OCI-LY7 (cell line): ENCODE measurements at regions not wholly inside any gene's neighbourhood (a gene's known extent, or its start where the extent isn't known, plus 50 kb on each side); places are given as distances from the start of the nearest gene placed in this dataset.

Experiments
- BruUV-seq: library from RNA; stranded (reverse); fragments of 400-500 nt; replicated peaks from 2 replicates; lab custom pipeline; 2021; lab: Mats Ljungman, UMichigan
- CTCF ChIA-PET: fragments of 300-600 bp; sonication (Branson Sonifier 250); formaldehyde crosslinking; loops from one replicate; lab custom pipeline; 2022; ENCODE audit warnings: antibody characterized with exemption; ENCODE audit not compliant: unreplicated experiment; lab: Charles Lee
- POLR2A ChIA-PET: fragments of 300-600 bp; sonication (Branson Sonifier 250); formaldehyde crosslinking; loops from one replicate; lab custom pipeline; 2022; ENCODE audit warnings: antibody characterized with exemption; lab: Charles Lee
- DNase-seq: peaks from one replicate; pipeline ENCODE4 v3.0.0-alpha.2; 2015; ENCODE audit warnings: low spot score
- H2AFZ ChIP-seq: fragments of 200-600 bp; sonication (generic), shearing (Covaris generic); 2 replicates; pipeline ENCODE4 v1.6.1; 2014; ENCODE audit warnings: mild to moderate bottlenecking, antibody characterized with exemption, low read length, moderate library complexity
- H3K27ac ChIP-seq: fragments of 200-600 bp; sonication (generic); 2 replicates; pipeline ENCODE4 v1.5.1; 2014; ENCODE audit warnings: mixed run types, low read depth, mild to moderate bottlenecking, moderate library complexity, low read length, inconsistent platforms; ENCODE audit not compliant: poor library complexity, severe bottlenecking
- H3K36me3 ChIP-seq: fragments of 200-600 bp; sonication (generic); 2 replicates; pipeline ENCODE4 v1.6.1; 2014; ENCODE audit warnings: mild to moderate bottlenecking, antibody characterized with exemption, low read length, moderate library complexity, mixed read lengths; ENCODE audit not compliant: insufficient read depth
- H3K4me1 ChIP-seq: fragments of 200-600 bp; sonication (generic); 2 replicates; pipeline ENCODE4 v1.5.1; 2014; ENCODE audit warnings: mild to moderate bottlenecking, low read length; ENCODE audit not compliant: insufficient read depth, poor library complexity, severe bottlenecking
- H3K4me2 ChIP-seq: fragments of 200-600 bp; sonication (generic); 2 replicates; pipeline ENCODE4 v1.6.1; 2014; ENCODE audit warnings: mild to moderate bottlenecking, low read length
- H3K4me3 ChIP-seq: fragments of 200-600 bp; sonication (generic); 2 replicates; pipeline ENCODE4 v1.5.1; 2014; ENCODE audit warnings: mild to moderate bottlenecking, low read depth, low read length; ENCODE audit not compliant: poor library complexity, severe bottlenecking
- H3K79me2 ChIP-seq: fragments of 200-600 bp; sonication (generic); 2 replicates; pipeline ENCODE4 v1.6.1; 2016; ENCODE audit warnings: low read depth, mild to moderate bottlenecking, low read length, moderate library complexity, mixed read lengths; ENCODE audit not compliant: insufficient read depth
- H3K9me2 ChIP-seq: fragments of 200-600 bp; sonication (generic); 2 replicates; pipeline ENCODE4 v1.6.1; 2016; ENCODE audit warnings: mild to moderate bottlenecking, low read length, mixed read lengths; ENCODE audit not compliant: insufficient read depth
- H3K9me3 ChIP-seq: fragments of 200-600 bp; sonication (generic); 2 replicates; pipeline ENCODE4 v1.6.1; 2014; ENCODE audit warnings: mild to moderate bottlenecking, mixed run types, low read length, mixed read lengths
- H4K20me1 ChIP-seq: fragments of 200-600 bp; sonication (generic); 2 replicates; pipeline ENCODE4 v1.6.1; 2014; ENCODE audit warnings: mild to moderate bottlenecking, antibody characterized with exemption, low read length, moderate library complexity, mixed read lengths; ENCODE audit not compliant: insufficient read depth
- EZH2phosphoT487 ChIP-seq: fragments of 200-600 bp; sonication (generic); IDR thresholded peaks from 2 replicates; pipeline ENCODE4 v1.6.1; 2018; ENCODE audit warnings: low read depth, borderline replicate concordance, mild to moderate bottlenecking, mixed run types, antibody characterized with exemption, low read length, moderate library complexity, mixed read lengths
- intact Hi-C: fragments of 100-400 bp; cut with micrococcal nuclease; formaldehyde crosslinking; loops from one replicate; pipeline ENCODE4 v1.10.0; 2022; ENCODE audit not compliant: unreplicated experiment
- TF ChIP-seq, protein P1 (sequence below): fragments of 200-600 bp; sonication (generic); conservative IDR thresholded peaks from 2 replicates; pipeline ENCODE4 v1.5.1; 2014; ENCODE audit warnings: mild to moderate bottlenecking, antibody characterized with exemption, low read length, moderate library complexity, mixed read lengths

DNA sequence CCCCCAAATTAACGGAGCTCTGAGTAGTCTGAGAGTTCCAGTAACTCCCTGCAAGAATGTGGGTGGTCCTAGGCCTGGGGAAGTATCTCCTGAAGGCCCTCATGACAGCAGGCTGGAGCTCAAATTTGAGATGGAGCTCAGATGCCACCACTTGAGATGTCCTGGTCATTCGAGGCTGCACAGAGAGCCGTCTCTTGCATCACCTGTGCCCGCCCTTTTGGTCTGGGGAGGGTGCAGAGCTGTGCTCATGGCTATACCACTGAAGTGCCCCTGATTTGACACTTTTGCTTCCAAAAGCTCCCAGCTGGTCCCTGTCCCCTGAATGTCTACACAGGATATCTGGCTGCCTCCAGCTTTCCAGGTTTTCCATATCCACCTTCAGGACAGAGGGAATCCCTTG, 214.0 kb upstream of the B3GAT1 start:
- no peaks in the 10 kb centered on the region for H3K36me3 ChIP-seq
- no peak for TF ChIP-seq EZH2phosphoT487
- TF ChIP-seq, protein P1, sequence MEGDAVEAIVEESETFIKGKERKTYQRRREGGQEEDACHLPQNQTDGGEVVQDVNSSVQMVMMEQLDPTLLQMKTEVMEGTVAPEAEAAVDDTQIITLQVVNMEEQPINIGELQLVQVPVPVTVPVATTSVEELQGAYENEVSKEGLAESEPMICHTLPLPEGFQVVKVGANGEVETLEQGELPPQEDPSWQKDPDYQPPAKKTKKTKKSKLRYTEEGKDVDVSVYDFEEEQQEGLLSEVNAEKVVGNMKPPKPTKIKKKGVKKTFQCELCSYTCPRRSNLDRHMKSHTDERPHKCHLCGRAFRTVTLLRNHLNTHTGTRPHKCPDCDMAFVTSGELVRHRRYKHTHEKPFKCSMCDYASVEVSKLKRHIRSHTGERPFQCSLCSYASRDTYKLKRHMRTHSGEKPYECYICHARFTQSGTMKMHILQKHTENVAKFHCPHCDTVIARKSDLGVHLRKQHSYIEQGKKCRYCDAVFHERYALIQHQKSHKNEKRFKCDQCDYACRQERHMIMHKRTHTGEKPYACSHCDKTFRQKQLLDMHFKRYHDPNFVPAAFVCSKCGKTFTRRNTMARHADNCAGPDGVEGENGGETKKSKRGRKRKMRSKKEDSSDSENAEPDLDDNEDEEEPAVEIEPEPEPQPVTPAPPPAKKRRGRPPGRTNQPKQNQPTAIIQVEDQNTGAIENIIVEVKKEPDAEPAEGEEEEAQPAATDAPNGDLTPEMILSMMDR: no peak
- no peaks in the 10 kb centered on the region for H3K79me2 ChIP-seq
- no peaks in the 10 kb centered on the region for H4K20me1 ChIP-seq
- BruUV-seq: no TSS peak
- no peak overlapping the region for H3K4me3 ChIP-seq
- no peak overlapping the region for H3K27ac ChIP-seq
- POLR2A ChIA-PET: no interaction called here
- no peak overlapping the region for H2AFZ ChIP-seq
- intact Hi-C loops: no loop called here
- CTCF ChIA-PET: no interaction called here
- H3K9me2 ChIP-seq: no peaks in the 10 kb centered on the region
- no peak overlapping the region for H3K4me2 ChIP-seq
- H3K9me3 ChIP-seq: no peaks in the 10 kb centered on the region
- H3K4me1 ChIP-seq: no peaks in the 10 kb centered on the region
- no peak for DNase-seq

DNA sequence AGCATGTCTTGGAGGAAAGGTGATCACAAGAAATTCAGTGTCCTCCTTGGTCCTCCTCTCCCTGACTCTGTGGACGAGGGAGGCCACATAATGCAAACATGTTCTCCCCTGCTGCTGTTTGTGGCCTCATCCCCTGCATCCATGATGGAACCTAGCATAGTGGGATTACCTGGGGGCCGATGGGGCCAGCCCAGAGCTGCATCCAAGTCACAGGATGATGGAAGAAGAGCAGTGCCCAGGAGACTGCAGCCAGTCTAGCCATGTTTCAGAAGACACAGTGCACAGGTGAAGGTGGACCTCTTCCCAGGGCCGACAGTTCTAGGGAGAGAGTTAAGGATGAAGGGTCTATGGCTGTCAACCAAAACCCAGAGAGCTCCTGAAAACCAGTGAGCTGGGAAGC, 213.6 kb upstream of the B3GAT1 start:
- ChIA-PET POLR2A (no interaction called here), CTCF (no interaction called here)
- Histone ChIP-seq H4K20me1 (no peaks in the 10 kb centered on the region), H3K4me3 (no peak overlapping the region), H3K9me2 (no peaks in the 10 kb centered on the region), H2AFZ (no peak overlapping the region), H3K27ac (no peak overlapping the region), H3K4me2 (no peak overlapping the region), H3K9me3 (no peaks in the 10 kb centered on the region), H3K4me1 (no peaks in the 10 kb centered on the region), H3K36me3 (no peaks in the 10 kb centered on the region), H3K79me2 (no peaks in the 10 kb centered on the region)
- DNase-seq: no peak
- TF ChIP-seq EZH2phosphoT487: no peak
- TF ChIP-seq, protein P1: no peak
- no TSS peak for BruUV-seq
- intact Hi-C loops: no loop called here

DNA sequence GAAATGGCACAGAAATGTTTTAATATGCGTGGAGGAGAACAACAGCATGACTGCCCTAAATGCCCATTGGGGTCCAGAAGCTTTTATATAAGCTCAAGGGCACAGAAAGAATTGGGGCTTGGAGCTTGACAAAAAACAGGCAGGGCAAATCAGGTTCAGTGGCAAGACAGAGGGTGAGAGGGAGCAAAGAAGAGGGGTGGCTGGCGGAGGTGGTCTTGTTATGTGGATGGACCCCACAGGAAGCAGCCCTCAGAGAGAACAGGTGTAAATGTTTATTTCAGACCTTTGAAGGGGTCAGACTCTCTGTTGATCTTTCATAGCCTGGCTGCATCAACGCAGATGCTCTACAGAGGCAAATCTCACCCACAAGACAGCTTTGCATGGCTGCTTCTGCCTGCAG, 213.1 kb upstream of the B3GAT1 start:
- no peaks in the 10 kb centered on the region for H4K20me1 ChIP-seq
- no peaks in the 10 kb centered on the region for H3K4me1 ChIP-seq
- CTCF ChIA-PET: no interaction called here
- H3K4me3 ChIP-seq: no peak overlapping the region
- intact Hi-C loops: no loop called here
- no peak for TF ChIP-seq EZH2phosphoT487
- TF ChIP-seq, protein P1: no peak
- no peaks in the 10 kb centered on the region for H3K79me2 ChIP-seq
- H3K4me2 ChIP-seq: no peak overlapping the region
- POLR2A ChIA-PET: no interaction called here
- H3K27ac ChIP-seq: no peak overlapping the region
- H3K36me3 ChIP-seq: no peaks in the 10 kb centered on the region
- H3K9me2 ChIP-seq: no peaks in the 10 kb centered on the region
- H3K9me3 ChIP-seq: no peaks in the 10 kb centered on the region
- no peak for DNase-seq
- BruUV-seq: no TSS peak
- no peak overlapping the region for H2AFZ ChIP-seq
